ENCODE measurements at regions not wholly inside any gene's neighbourhood (a gene's known extent, or its start where the extent isn't known, plus 50 kb on each side); places are given as distances from the start of the nearest gene placed in this dataset.
"Not testable (repeated sequence)": the region's sequence is repeated elsewhere in the genome, so short reads cannot be mapped to it uniquely, and the experiment has no call there.

DNA sequence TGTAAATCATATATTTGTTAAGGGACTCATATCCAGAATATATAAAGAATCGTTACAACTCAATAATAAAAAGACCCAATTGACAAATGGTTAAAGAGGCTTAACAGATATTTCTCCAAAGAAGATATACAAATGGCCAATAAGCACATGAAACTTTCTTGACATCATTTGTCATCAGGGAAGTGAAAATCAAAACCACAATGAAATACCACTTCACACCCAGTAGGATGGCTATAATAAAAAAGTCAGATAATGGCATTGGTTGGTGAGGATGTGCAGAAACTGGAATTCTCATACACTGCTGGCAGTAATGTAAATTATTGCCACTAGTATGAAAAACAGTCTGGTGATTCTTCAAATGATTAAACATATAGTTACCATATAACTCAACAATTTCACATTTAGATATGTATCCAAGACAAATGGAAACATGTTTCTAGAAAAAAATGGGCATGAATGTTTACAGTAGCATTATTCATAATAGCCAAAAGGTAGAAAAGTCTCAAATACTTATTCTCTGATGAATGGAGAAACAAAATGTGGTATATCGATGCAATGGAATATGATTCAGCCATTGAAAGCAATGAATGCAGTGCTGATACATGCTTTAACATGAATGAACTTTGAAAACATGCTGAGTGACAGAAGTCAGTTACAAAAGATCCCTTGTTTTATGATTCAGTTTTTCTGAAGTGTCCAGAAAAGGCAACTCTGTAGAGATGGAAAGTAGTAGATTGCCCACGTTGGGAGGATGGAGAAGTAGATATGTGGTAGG is 304.6 kb upstream of the ZEB2 start:
- no peak for DNase-seq (ENCODE audit: low spot score)

DNA sequence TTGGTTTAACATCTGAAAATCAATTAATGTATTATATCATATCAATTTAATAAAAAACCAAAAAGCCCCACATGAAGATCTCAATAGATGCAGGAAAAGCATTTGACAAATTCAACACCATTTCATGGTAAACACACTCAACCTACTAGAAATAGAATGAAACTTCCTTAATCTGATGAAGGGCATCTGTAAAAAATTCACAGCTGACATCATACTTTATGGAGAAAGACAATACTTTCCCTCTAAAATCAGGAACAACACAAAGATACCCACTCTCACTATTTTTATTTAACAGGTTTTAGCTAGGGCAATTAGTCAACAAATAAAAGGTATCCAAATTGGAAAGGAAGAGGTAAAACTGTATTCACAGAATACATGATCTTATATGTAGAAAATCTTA is 303.0 kb upstream of the ZEB2 start:
- DNase-seq (ENCODE audit: low spot score) = no peak

DNA sequence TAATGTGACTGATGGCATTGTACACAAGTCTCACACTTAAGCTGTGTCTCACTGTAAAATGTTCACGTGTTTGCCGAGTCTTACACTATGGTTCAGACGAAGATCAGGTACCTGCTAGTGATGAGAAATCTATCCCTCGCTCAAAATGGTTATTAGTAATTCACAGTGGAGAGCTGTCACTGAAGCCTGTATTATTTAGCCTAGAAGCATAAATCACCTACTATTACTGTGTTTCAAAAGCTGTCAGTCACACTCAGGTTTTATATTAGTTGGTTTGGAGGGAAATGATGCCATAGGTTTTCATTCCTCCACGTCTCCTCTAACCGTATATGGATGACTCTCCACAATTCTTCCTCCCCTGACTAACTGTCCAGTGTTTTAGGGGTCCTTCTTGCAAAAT is 292.4 kb upstream of the ZEB2 start:
- DNase-seq (ENCODE audit: low spot score) = no peak

DNA sequence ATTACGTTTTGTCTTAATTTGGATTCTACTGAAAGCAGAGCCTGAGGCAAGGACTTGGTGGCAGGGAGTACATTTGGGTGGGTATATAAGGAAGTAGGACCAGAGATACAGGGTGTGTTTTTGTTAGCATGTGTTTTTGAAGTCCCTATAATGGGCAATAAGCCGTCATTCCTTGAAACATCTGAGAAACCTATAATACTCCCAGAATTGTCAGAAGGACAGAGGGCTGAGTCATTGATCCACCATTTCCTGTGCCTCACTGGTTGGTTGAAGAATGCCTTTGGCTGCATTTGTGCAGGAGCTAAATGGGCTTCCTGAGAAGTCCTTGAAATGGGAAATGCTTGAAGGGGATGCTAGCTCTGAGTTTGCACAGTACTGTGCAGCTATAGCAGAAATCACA is 281.8 kb upstream of the ZEB2 start:
- no peak for DNase-seq (ENCODE audit: low spot score)

DNA sequence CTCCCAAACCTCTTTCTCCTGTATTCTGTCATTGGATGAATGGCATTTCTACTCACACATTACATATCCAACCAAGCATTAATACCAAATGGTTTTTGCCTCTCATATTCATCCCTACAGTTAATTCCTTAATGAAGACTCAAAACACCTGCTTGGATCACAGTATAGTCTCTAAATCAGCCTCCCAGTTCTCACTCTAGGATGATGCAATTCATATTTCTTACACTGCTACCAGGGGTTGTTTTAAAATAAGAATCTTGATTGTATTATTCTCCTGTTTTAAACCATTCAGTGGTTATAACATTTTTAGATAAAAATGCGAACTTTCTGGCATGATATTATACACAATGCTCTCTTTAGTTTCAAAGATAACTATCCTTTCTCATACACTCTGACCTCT is 281.4 kb upstream of the ZEB2 start:
- DNase-seq (ENCODE audit: low spot score) = no peak

DNA sequence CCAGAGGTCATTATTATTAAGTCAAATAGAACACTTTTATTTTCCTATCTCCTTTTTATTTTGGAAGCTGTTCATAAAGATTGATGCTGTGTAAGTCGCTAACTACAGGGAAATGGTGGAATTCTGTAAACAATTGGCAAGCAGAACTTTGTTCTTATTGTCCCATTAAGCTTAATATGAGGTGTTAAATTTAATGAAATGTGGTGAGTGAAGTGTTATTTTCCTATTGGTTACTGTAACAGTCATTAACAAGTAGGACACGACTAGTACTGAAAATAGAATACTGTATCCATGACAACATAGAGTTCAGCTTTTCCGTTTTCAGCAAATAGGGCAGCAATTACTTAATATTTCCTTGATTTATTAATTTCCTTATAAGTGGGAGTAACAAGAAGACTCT is 279.1 kb upstream of the ZEB2 start:
- DNase-seq (ENCODE audit: low spot score) = no peak

DNA sequence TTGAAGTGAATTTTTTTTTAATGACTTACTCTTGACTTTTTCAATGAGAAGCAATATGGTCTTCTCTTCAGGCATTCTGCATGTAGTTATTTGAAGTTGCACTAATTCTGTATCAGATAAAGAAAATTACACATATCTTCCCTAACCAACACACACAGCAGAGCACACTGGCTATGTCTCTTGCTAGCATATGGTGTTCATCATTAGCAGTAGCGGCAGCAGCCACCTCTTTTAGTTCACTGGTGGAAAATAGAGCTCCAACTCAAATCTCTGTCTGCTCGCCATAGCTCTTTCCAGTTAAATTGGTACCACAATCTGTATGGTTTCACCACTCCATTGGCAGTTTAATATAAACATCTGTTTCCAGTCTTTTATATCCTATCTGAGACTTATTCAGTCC is 278.1 kb upstream of the ZEB2 start:
- DNase-seq (ENCODE audit: low spot score) = no peak

DNA sequence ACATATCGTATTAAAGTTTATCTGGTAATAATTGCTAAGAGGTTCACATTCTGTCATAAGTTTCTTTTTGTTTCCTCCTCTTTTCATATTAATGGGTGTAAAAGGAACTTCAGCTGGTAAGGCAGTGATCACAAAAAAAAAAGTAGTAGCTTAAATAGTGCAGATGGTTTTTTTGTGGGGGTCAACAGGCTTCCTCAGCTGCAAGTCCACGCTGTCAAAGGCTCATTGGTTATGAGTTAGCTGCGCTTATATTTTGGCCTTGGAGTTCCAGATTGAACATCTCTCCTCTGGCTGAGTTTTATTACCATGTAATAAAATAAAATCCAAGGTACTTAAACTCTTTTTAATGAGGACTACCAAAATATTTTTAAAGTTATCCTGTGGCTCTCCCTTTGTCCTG is 277.0 kb upstream of the ZEB2 start:
- no peak for DNase-seq (ENCODE audit: low spot score)

DNA sequence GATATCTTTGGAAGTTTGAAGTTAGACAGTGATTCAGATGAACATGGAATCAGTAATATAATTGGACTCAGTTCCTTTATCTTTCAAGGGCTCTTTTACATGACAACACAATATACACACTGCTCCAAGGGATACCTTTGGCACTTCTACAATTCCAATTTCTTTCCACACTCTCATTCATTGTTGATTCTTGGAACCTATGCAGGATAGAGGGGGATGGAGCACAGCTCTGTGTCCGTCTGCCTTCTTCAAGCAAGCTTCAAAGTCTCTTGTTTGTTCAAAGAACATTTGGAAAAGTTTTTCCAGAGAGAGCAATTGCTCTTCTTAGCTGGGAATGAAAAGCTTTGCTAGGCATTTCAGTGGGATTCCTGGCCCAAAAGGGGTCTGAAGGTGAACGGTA is 276.2 kb upstream of the ZEB2 start:
- DNase-seq (ENCODE audit: low spot score) = no peak

DNA sequence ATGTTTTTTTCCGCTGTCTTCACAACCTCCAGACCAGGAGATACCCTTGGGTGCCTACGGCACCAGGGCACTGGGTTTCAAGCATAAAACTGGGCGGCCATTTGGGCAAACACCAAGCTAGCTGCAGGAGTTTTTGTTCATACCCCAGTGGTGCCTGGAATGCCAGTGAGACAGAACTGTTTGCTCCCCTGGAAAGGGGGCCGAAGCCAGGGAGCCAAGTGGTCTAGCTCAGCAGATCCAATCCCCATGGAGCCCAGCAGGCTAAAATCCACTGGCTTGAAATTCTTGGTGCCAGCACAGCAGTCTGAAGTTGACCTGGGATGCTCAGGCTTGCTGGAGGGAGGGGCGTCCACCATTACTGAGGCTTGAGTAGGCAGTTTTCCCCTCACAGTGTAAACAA is 265.3 kb upstream of the ZEB2 start:
- DNase-seq (ENCODE audit: low spot score) = no peak

DNA sequence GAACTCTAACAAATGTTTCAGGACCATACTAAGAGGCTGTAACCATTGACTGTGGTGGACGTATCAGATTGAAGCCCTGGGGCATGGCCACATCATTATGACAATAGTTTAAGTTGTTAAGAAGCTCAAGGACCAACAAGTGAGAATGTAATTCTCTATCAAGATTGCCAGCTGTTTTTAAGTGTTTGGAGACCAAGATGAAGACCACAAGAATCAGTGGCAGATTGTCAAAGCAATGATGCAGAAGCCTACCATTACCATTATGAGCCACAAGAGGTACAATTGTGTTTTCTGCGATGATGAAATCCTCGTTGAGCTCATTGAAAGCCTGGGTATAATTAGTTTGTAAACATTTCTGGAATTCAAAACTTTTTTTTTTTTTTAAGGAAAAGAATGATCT is 261.1 kb upstream of the ZEB2 start:
- no peak for DNase-seq (ENCODE audit: low spot score)

DNA sequence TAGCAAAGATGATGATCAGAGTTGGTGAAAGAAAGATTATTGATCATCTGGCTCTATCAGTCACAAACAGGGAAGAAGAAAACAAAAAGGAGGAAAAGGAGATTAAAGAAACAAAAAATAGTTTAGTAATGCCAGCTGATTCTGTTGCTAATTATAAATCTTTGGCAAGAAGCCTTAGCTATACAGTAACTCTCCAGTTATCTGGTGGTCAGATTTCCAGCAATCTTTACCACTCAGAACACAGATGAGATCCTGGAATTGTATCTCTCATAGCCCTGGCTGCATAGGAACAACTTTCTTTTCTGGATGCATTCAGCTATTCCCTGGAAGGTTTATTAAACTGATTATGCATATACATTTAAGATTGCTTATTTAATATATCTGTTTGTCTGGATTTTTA is 256.8 kb upstream of the ZEB2 start:
- DNase-seq (ENCODE audit: low spot score) = no peak

DNA sequence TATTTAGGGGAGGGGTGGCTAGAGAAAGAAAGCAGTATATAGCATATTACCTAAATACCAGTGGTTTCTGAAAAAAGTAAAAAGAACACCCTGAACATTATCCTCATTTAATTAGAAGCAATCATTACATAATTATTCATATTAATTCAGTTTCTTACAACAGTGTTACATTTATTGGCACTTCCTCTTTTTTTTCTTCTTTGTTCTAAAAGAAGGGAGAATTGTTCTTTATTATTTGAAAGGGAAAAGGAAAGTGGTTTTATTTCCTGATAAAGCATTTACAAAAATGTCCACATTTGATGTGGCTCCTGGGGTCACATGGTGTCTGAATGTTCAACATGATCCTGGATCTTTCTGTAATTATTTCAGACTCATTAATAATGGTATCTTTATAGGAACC is 254.9 kb upstream of the ZEB2 start:
- no peak for DNase-seq (ENCODE audit: low spot score)

DNA sequence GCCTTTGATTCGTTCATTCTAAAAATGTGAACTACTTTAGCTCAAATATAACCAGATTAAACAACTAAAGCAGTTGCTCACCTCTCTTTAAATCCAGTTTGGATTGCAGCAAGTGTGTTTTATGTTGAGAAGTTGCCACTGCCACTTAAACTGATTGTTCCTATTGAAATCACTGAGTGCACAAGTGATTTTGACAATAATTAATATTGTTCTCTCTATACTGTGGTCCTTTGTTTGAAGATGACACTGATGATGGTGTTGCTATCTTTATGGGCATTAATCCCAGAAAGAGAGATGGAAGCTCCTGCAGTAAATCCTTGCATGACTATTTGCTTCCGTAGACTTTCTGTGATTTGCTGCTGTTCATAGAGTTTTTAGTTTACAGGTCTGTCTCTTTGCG is 251.4 kb upstream of the ZEB2 start:
- DNase-seq (ENCODE audit: low spot score) = no peak

DNA sequence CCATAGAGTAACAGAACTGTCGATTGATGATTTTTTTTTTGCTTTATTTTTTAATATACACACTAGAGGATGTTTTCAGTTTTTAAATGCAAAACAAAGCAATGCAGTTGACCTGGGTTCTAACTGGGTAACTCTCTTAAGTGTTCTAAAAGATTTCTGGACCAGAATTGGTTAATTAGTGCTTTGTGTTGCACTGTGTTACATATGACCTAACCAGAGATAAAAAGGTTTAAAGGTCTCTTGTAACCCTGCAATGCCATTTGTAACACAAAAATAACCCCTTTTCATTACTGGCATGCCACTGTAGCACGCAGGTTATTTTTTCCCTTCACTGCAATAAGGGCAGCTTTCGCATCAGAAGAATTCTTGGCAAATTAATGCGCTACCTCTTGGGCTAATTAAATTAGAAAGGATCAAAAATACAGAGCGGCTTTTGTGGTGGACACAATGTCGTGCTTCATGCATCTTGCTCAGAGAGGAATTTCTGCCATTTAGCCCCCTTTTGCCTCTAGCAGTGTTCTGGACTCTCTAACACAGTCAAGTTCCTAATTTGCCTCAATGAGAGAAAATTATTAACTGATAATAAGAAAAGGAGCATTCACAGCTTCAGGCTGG is 250.8 kb upstream of the ZEB2 start:
- DNase-seq (ENCODE audit: low spot score) = no peak

DNA sequence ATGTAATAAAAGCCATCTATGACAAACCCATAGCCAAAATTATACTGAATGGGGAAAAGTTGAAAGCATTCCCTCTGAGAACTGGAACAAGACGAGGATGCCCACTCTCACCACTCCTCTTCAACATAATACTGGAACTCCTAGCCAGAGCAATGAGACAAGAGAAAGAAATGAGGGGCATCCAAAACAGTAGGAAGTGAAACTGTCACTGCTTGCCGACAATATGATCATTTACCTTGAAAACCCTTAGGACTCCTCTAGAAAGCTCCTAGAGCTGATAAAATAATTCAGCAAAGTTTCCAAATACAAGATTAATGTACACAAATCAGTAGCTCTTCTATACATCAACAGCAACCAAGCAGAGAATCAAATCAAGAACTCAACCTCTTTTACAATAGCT is 241.0 kb upstream of the ZEB2 start:
- DNase-seq (ENCODE audit: low spot score) = not testable (repeated sequence)

DNA sequence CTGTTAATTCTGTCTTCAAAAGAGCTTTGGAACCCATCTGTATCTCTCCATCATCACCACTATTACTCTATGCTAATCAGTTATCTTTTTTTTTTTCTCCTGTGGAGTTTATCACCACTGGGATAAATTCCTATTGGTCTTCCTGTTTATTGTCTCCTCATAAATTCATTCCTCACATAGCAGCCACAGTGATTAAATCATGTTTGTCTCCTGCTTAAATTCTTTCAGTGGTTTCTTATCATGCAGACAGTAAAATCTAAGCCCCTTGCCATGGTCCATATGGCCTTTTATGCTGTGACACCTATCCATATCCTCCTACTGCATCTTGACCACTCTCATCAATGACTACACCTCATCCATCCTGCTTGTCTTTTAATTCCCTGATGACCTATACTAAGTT is 239.8 kb upstream of the ZEB2 start:
- no peak for DNase-seq (ENCODE audit: low spot score)

DNA sequence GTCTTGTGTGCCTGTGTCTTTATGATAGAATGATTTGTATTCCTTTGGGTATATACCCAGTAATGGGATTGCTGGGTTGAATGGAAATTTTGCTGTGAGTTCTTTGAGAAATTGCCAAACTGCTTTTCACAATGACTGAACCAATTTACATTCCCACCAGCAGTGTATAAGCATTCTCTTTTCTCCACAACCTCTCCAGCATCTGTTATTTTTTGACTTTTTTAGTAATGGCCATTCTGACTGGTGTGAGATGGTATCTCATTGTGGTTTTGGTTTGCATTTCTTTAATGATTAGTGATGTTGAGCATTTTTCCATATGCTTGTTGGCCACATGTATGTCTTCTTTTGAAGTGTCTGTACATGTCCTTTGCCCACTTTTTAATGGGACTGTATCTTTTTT is 238.3 kb upstream of the ZEB2 start:
- not testable (repeated sequence) for DNase-seq (ENCODE audit: low spot score)

DNA sequence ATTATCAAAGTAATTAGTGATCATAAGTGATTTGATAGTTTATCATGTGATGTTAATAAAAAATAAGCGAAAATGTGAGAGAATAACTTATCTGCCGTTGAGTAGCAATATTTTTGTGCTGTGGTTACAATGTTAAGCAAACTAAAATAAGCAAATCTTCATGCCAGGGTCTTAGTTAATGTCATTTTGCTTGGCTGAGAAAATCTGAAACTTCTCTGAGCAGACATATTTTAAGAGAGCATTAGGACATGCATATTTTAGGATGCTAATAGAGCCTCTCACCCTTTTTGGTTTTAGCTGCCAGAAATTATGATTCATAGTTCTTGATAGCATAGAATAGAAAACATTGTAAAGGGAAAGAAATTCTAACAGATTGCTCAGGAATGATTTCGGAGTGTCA is 233.5 kb upstream of the ZEB2 start:
- DNase-seq (ENCODE audit: low spot score) = no peak

DNA sequence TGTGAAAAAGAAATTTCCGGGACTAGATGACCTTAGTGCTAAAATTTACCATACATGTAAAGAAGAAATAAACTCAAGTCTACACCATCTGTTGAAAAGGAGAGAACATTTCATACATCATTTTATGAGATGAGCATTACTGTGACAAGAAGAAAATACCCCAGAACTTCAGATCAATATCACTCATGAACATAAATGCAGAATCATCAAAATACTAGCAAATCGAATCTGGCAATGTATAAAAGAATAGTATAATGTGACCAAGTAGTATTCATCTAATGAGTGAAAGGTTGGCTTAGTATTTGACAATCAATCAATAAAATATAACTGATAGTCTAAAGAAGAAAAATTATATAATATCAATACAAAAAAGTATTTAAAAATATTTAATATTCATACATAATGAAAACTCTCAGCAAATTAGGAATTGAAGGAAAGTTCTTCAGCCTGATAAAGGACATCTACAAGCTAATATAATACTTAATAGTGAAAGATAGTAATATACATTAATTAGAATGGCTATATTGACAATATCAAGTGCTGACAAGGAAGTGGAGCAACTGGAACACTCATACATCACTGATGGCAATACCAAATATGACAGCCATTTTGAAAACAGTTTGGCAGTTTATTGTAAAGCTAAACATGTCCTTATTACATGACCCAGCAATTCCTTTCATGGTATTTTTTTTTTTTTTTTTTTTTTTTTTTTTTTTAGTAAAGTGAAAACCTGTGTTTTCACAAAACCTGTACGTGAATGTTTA is 231.4 kb upstream of the ZEB2 start:
- DNase-seq (ENCODE audit: low spot score) = no peak

DNA sequence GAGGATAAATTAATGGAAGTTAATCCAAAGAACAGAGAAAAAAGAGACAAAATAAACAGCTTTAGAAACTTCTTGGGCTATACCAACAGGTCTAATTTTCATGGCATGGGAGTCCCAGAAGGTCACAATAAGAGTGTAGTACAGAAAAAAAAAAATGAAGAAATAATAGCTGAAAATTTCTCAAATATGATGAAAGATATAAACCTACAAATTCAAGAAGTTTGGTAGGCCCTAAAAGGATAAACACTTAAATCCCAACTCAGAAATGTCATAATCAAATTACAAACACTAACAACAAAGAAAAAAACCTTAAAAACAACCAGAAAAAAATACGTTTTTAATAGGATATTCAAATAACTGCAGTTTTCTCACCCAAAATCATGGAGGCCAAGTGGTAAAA is 229.3 kb upstream of the ZEB2 start:
- DNase-seq (ENCODE audit: low spot score) = no peak

DNA sequence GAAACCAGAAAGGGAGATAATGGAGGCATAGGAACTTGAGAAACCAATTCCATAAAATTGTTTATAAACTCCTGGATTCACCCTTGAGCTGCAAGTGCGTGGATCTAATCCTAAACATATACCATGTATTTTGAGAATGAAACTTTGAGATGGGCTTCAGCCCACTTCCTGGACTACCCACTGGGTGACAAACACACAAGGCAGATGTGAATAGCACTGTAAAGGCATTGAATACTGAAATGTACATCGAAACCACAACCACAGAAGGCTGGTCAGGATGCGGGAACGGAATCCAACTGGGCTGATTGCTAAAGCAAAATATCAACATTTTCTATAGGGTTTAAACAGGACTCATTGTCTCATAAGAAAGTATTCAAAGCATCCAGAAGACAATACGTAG is 228.5 kb upstream of the ZEB2 start:
- no peak for DNase-seq (ENCODE audit: low spot score)

DNA sequence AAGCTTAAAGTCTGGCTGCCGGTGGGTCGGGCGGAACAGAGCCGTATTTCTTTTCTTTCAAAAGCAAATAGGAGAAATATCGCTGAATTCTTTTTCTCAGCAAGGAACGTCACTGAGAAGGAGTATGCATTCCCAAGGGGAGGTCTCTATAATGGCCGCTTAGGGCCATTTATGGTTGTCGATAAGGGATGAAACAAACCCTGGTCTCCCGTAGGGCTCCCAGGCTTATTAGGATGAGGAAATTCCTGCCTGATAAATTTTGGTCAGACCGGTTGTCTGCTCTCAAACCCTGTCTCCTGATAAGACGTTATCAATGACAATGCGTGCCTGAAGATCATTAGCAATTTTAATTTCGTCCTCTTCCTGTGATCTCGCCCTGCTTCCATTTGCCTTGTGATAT is 227.7 kb upstream of the ZEB2 start:
- DNase-seq (ENCODE audit: low spot score) = no peak

DNA sequence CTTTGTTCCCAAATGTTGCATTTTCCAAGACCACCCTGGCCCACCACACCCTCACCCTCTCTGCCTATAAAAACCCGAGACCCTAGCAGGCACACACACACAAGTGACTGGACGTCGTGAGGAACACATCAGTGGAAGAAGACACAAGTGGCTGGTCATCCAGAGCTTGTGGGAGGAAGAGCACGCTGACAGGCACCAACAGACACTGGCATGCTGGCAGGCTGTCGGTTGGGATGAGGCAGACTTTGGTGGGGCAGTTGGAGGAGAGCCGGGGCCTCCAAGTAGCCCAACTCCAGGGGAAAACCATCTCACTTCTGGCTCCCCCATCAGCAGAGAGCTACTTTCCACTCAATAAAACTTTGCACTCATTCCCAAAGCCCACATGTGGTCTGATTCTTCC is 225.5 kb upstream of the ZEB2 start:
- no peak for DNase-seq (ENCODE audit: low spot score)

All from hematopoietic multipotent progenitor cell treated with erythropoietin and hydrocortisone succinate and interleukin-3 and kit ligand, for 15 days (in vitro differentiated cells).